KMS-11 (cell line): ENCODE measurements at regions not wholly inside any gene's neighbourhood (a gene's known extent, or its start where the extent isn't known, plus 50 kb on each side); places are given as distances from the start of the nearest gene placed in this dataset.

Experiments
- H2AFZ ChIP-seq: fragments of 200-600 bp; sonication (generic); 2 replicates; pipeline ENCODE4 v1.6.1; 2016; ENCODE audit warnings: antibody characterized with exemption, mixed run types, low read depth
- H3K27ac ChIP-seq: fragments of 200-600 bp; sonication (generic); 2 replicates; pipeline ENCODE4 v1.6.1; 2016; ENCODE audit warnings: mild to moderate bottlenecking, mixed run types
- H3K27me3 ChIP-seq: fragments of 200-600 bp; sonication (generic); 2 replicates; pipeline ENCODE4 v1.6.1; 2017; ENCODE audit warnings: mild to moderate bottlenecking, low read depth, mixed run types, moderate library complexity; ENCODE audit not compliant: insufficient read depth
- H3K36me3 ChIP-seq: fragments of 200-600 bp; sonication (generic); 2 replicates; pipeline ENCODE4 v1.6.1; 2017; ENCODE audit warnings: mild to moderate bottlenecking, mixed run types; ENCODE audit not compliant: insufficient read depth
- H3K4me1 ChIP-seq: fragments of 200-600 bp; sonication (generic); 2 replicates; pipeline ENCODE4 v1.6.1; 2016; ENCODE audit warnings: mild to moderate bottlenecking, low read depth, mixed run types; ENCODE audit not compliant: poor library complexity, severe bottlenecking
- H3K4me2 ChIP-seq: fragments of 200-600 bp; sonication (generic); 2 replicates; pipeline ENCODE4 v1.7.0; 2016; ENCODE audit warnings: mild to moderate bottlenecking, mixed run types
- H3K4me3 ChIP-seq: fragments of 200-600 bp; sonication (generic); IDR thresholded peaks from 2 replicates; pipeline ENCODE4 v1.6.1; 2017; ENCODE audit warnings: low read depth, low read length, mixed read lengths; ENCODE audit not compliant: insufficient read depth
- H3K79me2 ChIP-seq: fragments of 200-600 bp; sonication (generic); 2 replicates; pipeline ENCODE4 v1.6.1; 2016; ENCODE audit warnings: low read depth, mixed run types; ENCODE audit not compliant: insufficient read depth
- H3K9ac ChIP-seq: fragments of 200-600 bp; sonication (generic); 2 replicates; pipeline ENCODE4 v1.6.1; 2016; ENCODE audit warnings: mild to moderate bottlenecking, mixed run types
- H4K20me1 ChIP-seq: fragments of 200-600 bp; sonication (generic); 2 replicates; pipeline ENCODE4 v1.6.1; 2016; ENCODE audit warnings: mild to moderate bottlenecking, mixed run types; ENCODE audit not compliant: insufficient read depth
- TF ChIP-seq, protein P1 (sequence below): fragments of 200-600 bp; sonication (generic); conservative IDR thresholded peaks from 2 replicates; pipeline ENCODE4 v1.6.1; 2017; ENCODE audit warnings: low read depth, mild to moderate bottlenecking, antibody characterized with exemption, low read length, moderate library complexity, mixed read lengths

- no peaks in the 10 kb centered on the region for H3K4me1 ChIP-seq
- no peak overlapping the region for H2AFZ ChIP-seq
- TF ChIP-seq, protein P1, sequence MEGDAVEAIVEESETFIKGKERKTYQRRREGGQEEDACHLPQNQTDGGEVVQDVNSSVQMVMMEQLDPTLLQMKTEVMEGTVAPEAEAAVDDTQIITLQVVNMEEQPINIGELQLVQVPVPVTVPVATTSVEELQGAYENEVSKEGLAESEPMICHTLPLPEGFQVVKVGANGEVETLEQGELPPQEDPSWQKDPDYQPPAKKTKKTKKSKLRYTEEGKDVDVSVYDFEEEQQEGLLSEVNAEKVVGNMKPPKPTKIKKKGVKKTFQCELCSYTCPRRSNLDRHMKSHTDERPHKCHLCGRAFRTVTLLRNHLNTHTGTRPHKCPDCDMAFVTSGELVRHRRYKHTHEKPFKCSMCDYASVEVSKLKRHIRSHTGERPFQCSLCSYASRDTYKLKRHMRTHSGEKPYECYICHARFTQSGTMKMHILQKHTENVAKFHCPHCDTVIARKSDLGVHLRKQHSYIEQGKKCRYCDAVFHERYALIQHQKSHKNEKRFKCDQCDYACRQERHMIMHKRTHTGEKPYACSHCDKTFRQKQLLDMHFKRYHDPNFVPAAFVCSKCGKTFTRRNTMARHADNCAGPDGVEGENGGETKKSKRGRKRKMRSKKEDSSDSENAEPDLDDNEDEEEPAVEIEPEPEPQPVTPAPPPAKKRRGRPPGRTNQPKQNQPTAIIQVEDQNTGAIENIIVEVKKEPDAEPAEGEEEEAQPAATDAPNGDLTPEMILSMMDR, result no peak
- H3K27ac ChIP-seq, result no peak overlapping the region
- H3K4me2 ChIP-seq, result no peak overlapping the region
- H3K36me3 ChIP-seq, result no peaks in the 10 kb centered on the region
- H3K9ac ChIP-seq, result no peak overlapping the region
- H3K79me2 ChIP-seq, result no peaks in the 10 kb centered on the region
- H4K20me1 ChIP-seq, result no peaks in the 10 kb centered on the region
- H3K4me3 ChIP-seq, result no peak overlapping the region
- H3K27me3 ChIP-seq, result no peaks in the 10 kb centered on the region
Measured at GRCh38 chr16:73746554-73746953, 550.1 kb upstream of the PSMD7 start.

- Histone ChIP-seq H4K20me1 (no peaks in the 10 kb centered on the region), H3K27me3 (no peaks in the 10 kb centered on the region), H3K79me2 (no peaks in the 10 kb centered on the region), H2AFZ (no peak overlapping the region), H3K27ac (no peak overlapping the region), H3K9ac (no peak overlapping the region), H3K36me3 (no peaks in the 10 kb centered on the region), H3K4me2 (no peak overlapping the region), H3K4me3 (no peak overlapping the region), H3K4me1 (no peaks in the 10 kb centered on the region)
- TF ChIP-seq, protein P1, result no peak; the same call in 1 of the 2 replicates
Measured at GRCh38 chr16:73743665-73744496, 552.7 kb upstream of the PSMD7 start.

GRCh38 chr16:73739049-73739769, 557.4 kb upstream of the PSMD7 start:
- no peaks in the 10 kb centered on the region for H3K79me2 ChIP-seq
- H3K4me3 ChIP-seq, result no peak overlapping the region
- H3K4me2 ChIP-seq, result no peak overlapping the region
- no peaks in the 10 kb centered on the region for H3K36me3 ChIP-seq
- H4K20me1 ChIP-seq, result no peaks in the 10 kb centered on the region
- H2AFZ ChIP-seq, result no peak overlapping the region
- no peaks in the 10 kb centered on the region for H3K4me1 ChIP-seq
- H3K27me3 ChIP-seq, result no peaks in the 10 kb centered on the region
- no peak overlapping the region for H3K9ac ChIP-seq
- TF ChIP-seq, protein P1, result no peak
- H3K27ac ChIP-seq, result no peak overlapping the region

DNA sequence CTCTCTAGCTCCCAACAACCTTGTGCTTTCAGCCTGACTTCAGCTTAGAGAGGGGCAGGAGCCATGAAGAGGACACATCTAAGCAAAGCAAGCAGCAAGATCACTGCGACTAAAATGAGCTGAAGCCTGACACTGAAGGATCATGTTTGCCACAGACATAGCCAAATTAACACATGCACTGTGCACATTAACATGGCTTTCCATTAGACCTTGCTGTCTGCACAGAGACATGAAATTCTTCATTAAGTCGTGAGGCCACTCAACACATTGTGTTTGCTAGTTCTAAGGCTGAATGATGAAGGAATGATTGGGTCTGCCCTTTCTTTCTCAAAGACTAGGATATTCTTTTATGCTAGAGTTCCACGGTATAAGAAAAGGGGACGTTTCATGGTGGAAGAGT, 558.3 kb upstream of the PSMD7 start:
- Histone ChIP-seq H3K27ac (no peak overlapping the region), H3K4me3 (no peak overlapping the region), H2AFZ (no peak overlapping the region), H4K20me1 (no peaks in the 10 kb centered on the region), H3K9ac (no peak overlapping the region), H3K4me1 (no peaks in the 10 kb centered on the region), H3K79me2 (no peaks in the 10 kb centered on the region), H3K4me2 (no peak overlapping the region), H3K27me3 (no peaks in the 10 kb centered on the region), H3K36me3 (no peaks in the 10 kb centered on the region)
- TF ChIP-seq, protein P1, result no peak
